Stimulated activated CD8-positive, alpha-beta memory T cell treated with anti-CD3 and anti-CD28 coated beads, Interleukin-4, amount 100 ng/mL, for 48 hours (primary cell): ENCODE measurements at regions not wholly inside any gene's neighbourhood (a gene's known extent, or its start where the extent isn't known, plus 50 kb on each side); places are given as distances from the start of the nearest gene placed in this dataset.

Source experiments
- DNase-seq: peaks from one replicate; pipeline ENCODE4 v3.0.0-alpha.2; 2020

DNA sequence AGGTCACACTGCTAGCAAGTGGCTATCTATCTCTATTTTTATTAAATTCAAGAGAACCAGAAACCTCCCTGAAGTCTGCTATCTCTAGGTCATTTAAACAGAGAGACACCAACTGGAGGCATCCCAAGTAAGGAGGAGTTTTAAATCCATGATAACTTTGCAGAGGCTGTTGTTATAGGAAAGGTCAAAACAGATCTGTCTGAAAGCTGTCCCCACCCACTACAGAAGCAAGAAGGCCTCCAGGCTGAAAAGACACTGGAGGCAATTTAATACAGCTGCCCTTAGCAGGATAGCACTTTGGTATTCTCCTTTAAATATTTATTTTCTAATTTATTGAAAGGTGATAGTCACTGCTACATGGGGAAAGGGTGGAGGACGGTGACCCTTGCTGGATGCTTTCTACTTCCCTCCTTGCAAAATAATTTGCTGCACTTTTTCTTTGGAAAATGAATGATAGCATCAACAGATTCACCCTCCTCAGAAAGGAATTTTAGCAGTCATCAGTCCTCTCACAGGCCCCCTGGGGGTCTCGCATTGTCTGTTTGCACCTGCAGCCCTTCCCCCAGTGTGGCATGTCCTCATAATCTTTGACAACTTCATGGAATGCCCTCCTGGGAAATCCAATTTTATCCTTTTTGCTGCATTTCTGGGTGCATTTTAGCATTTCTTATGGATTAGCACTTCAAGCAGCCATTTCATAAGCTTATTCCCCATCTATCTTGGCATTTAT, 429.5 kb upstream of the TNP1 start:
- no peak for DNase-seq

DNA sequence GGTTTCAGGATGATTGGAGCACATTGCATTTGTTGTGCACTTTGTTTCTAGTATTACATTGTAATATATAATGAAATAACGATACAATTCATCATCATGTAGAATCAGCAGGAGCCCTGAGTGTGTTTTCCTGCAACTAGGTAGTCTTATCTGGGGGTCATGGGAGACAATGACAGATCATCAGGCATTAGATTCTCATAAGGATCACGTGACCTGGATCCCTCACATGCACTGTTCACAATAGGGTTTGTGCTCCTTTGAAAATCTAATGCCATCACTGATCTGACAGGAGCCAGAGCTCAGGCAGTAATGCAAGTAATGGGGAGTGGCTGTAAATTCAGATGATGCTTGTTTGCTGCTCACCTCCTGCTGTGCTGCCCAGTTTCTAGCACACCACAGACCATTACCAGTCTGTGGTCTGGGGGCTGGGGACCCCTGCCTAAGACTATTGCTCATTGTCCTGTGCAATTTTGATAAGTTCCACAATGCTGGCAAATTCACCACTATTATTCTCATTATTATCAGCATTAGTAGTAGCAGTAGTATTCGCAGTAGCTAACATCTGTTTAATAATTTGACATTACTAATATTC, 428.7 kb upstream of the TNP1 start:
- DNase-seq, result no peak

GRCh38 chr2:217286833-217287232, 427.0 kb upstream of the TNP1 start:
- no peak for DNase-seq

- DNase-seq, result no peak
Observed at GRCh38 chr2:217285926-217286325, 426.1 kb upstream of the TNP1 start.

DNA sequence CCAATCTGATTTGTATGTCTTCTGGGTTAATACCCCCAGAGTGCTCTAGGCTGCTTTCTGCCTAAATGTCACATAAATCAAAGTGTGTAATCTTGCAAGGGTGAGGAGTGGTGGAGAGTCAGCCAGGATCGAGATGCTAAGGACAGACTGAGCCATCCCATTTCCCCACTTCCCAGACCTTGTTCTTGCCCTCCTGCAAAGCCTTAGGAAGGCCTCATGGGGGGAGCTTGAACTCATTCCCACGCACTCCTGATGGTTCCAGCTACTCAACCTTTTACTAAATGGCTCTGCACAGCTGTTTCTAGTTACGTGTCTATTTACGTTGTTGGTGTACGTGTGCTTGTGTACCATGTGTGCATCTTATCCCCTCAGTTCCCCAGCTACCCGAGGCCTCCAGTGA, 423.6 kb upstream of the TNP1 start:
- no peak for DNase-seq

DNA sequence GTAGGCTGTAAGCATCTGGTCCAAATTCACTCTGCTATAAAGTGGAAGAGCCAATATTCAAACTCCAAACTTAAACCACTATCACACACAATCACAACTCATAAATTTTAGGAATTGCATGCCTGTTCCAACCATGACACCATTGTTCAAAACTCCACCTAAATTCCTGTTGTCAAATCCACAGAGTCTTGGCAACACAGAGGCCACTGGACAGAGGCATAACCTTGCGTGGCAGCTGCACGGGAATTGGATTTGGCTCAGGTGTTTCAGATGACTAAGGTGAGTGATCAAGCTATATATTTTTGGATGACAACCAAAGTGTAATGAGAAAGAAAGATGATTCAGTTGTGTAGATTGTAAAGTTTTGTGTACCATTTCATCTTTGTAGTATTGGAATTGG, 422.7 kb upstream of the TNP1 start:
- no peak for DNase-seq

GRCh38 chr2:217279556-217279955, 419.7 kb upstream of the TNP1 start:
- DNase-seq, result no peak

- DNase-seq, result no peak
Observed at GRCh38 chr2:217279140-217279539, 419.3 kb upstream of the TNP1 start.

DNA sequence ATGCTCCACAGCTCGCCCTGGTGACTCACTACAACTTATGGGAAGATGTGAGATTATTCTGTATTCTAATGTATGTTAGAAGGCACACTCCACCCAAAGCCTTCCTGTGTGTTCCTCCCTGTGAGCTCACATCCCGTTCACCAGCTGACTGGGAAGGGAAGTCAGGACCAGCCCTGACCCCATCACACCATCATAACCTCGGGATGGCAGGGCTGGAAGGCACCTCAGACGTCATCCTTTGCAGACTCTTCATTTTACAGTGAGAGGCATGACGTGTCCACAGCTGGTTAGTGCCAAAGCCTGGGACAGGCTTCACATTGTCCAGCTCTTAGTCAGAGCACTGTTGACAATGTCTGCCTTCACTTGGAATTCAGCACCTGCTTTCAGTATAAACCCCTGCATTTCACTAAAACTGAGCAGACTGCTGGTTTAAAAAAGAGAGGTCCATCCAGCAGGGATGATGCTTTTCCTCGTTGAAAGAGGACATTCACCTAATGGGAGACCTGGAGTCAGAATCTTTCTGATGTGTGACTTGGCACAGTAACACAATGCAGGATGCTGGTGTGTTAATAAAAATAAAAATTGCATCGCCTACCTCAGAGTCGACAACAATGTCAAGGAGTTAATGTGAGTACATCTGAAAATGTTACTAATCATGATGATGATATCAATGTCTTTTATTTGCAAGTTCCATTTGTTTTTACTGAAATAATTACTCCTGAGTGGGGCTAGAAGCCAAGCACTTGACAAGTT, 418.0 kb upstream of the TNP1 start:
- no peak for DNase-seq

DNA sequence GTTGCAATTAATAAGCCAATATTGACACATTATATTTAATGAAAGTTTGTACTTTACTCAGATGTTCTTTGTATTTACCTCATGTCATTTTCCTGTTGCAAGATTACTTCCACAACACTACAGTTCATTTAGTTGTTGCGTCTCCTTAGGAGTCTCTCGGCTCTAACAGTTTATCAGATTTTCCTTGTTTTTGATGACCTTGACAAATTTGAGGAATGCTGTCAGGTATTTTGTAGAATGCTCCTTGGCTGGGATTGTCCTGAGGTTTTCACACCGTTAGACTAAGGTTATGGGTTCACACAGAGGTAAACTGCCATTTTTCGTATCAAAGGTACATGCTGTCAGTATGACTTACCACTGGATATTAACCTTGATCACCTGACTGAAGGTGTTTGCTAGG, 416.6 kb upstream of the TNP1 start:
- DNase-seq, result no peak

GRCh38 chr2:217275091-217275490, 415.2 kb upstream of the TNP1 start:
- no peak for DNase-seq

- DNase-seq, result no peak
Observed at GRCh38 chr2:217274578-217274977, 414.7 kb upstream of the TNP1 start.

GRCh38 chr2:217273851-217274250, 414.0 kb upstream of the TNP1 start:
- no peak for DNase-seq

DNA sequence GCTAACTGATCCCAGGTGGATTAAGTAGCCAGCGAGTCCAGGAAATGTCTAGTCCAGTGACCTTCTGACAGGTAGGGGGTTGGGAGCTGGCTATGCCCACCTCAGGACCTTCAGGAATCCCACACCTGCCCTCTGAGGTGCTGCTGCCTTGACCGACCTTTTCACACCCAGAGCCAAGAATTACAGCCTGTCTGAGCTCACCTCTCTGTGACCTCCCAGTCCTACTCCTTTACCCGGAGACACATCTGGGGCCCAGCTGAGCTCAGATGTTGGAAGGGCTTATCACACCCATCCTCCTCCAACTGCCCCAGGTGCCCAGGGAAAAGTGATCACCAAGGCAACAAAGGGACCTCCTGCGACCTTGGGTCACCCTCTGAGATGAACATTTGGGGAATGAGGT, 413.3 kb upstream of the TNP1 start:
- no peak for DNase-seq

DNA sequence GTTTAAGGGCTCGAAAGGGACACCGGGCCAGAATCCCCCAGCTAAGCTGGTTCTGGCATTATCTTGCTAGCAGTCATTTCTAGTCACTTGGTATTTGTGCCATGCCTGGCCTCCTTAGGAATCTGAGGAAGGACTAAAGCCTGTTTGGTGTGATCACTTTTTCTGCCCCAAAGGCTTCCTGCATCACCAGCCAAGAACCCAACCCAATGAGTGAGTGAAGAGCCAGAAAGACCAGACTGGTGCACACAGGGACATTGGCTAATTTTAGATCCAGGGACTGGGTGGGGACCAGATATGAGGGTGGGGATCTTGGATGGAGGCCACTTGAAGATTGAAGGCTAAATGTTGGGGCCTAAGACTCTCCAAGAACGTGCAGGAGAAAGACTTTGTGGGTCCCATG, 411.9 kb upstream of the TNP1 start:
- no peak for DNase-seq

GRCh38 chr2:217270485-217271121, 410.7 kb upstream of the TNP1 start:
- no peak for DNase-seq

- DNase-seq, result no peak
Observed at GRCh38 chr2:217269701-217270484, 410.0 kb upstream of the TNP1 start.

GRCh38 chr2:217268978-217269377, 409.1 kb upstream of the TNP1 start:
- DNase-seq, result no peak

GRCh38 chr2:217267758-217268157, 407.9 kb upstream of the TNP1 start:
- DNase-seq, result no peak

DNA sequence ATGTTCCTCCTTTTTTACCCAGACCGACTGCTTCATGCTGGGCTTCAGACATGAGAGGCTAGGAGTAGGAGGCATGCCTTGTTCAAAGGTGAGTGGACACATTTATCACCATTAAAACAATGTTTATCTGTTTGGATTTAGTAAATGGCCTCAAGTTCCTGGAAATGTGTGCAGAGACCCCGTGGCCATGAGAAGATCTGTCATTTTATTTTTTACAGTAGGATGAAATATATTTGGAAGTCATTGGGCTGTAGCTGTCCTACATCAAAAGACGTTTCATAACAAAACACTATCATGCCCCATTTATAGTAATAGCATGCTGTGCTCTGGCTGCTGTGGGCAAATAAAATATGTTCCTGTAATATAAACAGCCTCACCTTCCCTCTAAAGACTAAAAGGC, 403.9 kb upstream of the TNP1 start:
- no peak for DNase-seq

GRCh38 chr2:217262911-217263310, 403.0 kb upstream of the TNP1 start:
- no peak for DNase-seq

GRCh38 chr2:217261452-217261851, 401.6 kb upstream of the TNP1 start:
- no peak for DNase-seq
